Epithelial cell of prostate (primary cell): ENCODE measurements at regions not wholly inside any gene's neighbourhood (a gene's known extent, or its start where the extent isn't known, plus 50 kb on each side); places are given as distances from the start of the nearest gene placed in this dataset.
"Not testable (repeated sequence)": the region's sequence is repeated elsewhere in the genome, so short reads cannot be mapped to it uniquely, and the experiment has no call there.

Experiments
- DNase-seq: peaks from one replicate; pipeline ENCODE4 v3.0.0-alpha.2; 2011; ENCODE audit warnings: low read depth, low spot score
- H3K27ac ChIP-seq: fragments of 450-650 bp; 2 replicates; pipeline ENCODE4 v1.5.1; 2017; ENCODE audit warnings: mild to moderate bottlenecking

DNA sequence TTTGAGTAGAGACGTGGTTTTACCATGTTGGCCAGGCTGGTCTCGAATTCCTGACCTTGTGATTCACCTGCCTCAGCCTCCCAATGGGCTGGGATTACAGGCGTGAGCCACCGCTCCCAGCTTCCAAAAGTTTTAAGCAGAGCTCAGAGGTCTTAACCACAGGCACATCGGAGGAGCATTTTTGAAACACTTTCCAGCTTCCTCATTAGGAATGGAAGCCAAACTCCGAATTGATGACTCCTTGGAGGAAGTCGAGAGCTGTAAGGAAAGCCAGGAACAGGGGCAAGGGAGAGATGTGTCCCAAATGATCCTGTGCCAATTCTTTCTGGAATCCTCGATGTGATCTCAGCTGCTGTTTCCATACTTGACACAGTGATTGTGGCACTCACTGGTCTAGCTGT lies 56.2 kb upstream of the CCZ1B start:
- H3K27ac ChIP-seq, DNase-seq: not testable (repeated sequence)

DNA sequence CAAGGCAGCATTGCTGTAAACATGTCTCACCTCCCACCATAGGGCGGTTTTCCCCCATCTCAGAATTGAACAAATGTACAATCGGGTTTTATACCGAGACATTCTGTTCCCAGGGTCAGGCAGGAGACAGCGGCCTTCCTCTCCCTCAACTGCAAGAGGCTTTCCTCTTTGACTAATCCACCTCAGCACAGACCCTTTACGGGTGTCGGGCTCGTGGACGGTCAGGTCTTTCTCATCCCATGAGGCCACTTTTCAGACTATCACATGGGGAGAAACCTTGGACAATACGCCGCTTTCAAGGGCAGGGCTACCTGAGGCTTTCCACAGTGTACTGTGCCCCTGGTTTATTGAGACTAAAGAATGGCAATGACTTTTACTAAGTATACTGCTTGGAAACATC lies 57.7 kb upstream of the CCZ1B start:
- not testable (repeated sequence) for H3K27ac ChIP-seq

GRCh38 chr7:6886198-6886597 lies 60.1 kb upstream of the CCZ1B start:
- DNase-seq, result no peak
- H3K27ac ChIP-seq, result no peak overlapping the region

More for the DNA sequence above, 57.7 kb upstream of the CCZ1B start:
- not testable (repeated sequence) for DNase-seq

GRCh38 chr7:6888267-6889045 lies 62.4 kb upstream of the CCZ1B start:
- DNase-seq, H3K27ac ChIP-seq: not testable (repeated sequence)

DNA sequence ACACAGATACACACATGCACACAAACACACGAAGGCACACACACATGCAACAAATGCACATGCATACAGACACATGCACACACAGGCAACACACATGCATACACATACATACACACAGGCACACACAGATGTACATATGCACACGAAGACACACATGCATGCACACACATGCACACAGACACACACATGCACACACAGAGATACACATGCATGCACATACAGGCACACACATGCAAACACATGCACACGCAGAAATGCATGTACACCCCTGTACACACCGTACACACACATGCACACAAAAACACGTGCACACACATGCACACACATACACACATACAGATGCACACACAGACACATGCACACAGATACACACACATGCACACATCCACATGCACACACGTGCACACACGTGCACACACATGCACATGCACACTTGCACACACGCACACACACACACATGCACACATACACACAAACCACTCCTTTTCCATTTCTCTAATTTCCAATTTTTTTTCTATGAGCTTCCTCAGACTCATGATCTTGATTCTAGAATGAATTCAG lies 63.3 kb upstream of the CCZ1B start:
- DNase-seq, result no peak

GRCh38 chr7:6902097-6902518 lies 76.0 kb upstream of the CCZ1B start:
- H3K27ac ChIP-seq, DNase-seq: not testable (repeated sequence)

More for the DNA sequence above, 63.3 kb upstream of the CCZ1B start:
- no peak overlapping the region for H3K27ac ChIP-seq

GRCh38 chr7:6903289-6903688 lies 77.2 kb upstream of the CCZ1B start:
- DNase-seq, H3K27ac ChIP-seq: not testable (repeated sequence)

DNA sequence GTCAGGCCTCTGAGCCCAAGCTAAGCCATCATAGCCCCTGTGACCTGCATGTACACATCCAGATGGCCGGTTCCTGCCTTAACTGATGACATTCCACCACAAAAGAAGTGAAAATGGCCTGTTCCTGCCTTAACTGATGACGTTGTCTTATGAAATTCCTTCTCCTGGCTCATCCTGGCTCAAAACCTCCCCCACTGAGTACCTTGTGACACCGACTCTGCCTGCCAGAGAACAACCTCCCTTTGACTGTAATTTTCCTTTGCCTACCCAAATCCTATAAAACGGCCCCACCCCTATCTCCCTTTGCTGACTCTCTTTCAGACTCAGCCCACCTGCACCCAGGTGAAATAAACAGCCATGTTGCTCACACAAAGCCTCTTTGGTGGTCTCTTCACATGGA lies 77.7 kb upstream of the CCZ1B start:
- DNase-seq, H3K27ac ChIP-seq: not testable (repeated sequence)

- no peak overlapping the region for H3K27ac ChIP-seq
- DNase-seq, result no peak
Observed at GRCh38 chr7:6917258-6917657, 91.2 kb upstream of the CCZ1B start.

- DNase-seq, H3K27ac ChIP-seq: not testable (repeated sequence)
Observed at GRCh38 chr7:6919169-6919568, 93.1 kb upstream of the CCZ1B start.

DNA sequence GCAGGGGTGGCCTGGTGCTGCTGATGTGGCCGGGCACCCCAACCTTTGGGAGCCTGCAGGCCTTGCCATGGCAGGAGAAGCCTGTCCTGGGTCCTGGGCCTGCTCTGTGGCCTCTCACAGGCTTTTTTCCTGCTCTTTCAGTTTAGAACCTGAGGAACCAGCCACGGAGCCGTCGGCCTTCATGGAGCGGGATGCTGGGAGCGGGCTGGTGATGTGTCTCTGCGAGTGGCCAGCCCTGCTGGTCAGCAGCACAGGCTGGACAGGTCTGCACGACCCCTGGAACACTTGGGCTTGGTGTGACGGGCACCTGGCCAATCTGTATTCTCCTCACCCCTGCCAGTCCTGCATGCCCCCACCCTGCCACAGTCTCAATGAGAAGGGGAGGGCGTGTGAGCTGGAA lies 98.4 kb upstream of the CCZ1B start:
- H3K27ac ChIP-seq, DNase-seq: not testable (repeated sequence)

DNA sequence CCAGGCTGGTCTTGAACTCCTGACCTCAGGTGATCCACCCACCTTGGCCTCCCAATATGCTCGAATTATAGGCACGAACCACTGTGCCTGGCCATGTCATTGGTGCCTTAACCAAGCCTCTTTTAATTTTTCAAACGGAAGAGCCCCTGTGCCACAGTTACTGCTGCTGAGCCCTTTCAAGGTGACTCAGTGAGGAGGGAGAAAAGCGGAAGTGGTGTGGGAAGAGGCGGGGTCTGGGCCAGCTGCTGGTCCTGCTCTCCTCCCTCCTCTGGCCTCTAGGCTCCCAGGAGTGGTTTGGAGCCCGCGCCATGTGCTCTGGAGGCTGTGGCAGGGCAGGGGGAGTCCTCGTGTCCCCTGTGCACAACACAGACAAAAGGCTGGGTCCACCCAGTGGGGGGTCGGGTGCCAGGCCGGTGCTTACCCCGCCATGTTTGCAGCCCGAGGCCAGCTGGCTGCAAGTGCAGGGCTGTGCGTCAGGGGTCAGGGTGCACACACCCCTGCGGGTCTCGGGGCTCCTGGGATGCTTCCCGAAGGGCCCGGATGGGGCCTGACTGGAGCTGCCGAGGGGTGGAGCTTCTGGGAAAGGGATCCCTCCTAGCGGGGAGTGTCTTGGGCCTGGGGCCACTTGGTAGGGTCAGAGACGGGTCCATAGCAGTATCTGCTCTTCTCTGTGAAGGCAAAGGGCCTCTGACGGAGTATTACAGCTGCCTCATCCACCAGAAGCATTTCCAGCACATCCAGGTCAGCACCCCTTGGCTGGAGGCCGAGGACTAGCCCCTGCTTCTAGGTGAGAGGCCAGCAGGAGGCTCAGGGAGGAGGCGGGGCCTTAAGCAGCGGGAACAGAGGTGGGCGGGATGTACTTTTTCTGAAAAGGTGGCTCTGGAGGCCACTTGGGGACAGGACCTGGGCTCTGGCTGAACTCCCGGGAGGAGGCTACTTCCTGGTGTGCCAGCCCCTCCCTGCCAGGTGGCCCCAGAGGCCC lies 100.4 kb upstream of the CCZ1B start:
- H3K27ac ChIP-seq, DNase-seq: not testable (repeated sequence)

DNA sequence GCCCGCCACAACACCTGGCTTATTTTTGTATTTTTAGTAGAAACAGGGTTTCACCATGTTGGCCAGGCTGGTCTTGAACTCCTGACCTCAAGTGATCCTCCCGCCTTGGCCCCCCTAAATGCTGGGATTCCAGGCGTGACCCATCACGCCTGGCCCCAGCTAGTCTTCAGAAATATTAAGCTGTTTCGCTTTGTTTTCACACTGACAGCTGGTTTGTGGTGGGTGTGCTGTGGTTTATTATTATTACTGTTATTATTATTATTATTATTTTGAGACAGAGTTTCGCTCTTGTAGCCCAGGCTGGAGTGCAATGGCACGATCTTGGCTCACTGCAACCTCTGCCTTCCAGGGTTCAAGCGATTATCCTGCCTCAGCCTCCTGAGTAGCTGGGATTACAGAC lies 101.6 kb upstream of the CCZ1B start:
- H3K27ac ChIP-seq, DNase-seq: not testable (repeated sequence)

- H3K27ac ChIP-seq, DNase-seq: not testable (repeated sequence)
Observed at GRCh38 chr7:6929588-6929987, 103.5 kb upstream of the CCZ1B start.

DNA sequence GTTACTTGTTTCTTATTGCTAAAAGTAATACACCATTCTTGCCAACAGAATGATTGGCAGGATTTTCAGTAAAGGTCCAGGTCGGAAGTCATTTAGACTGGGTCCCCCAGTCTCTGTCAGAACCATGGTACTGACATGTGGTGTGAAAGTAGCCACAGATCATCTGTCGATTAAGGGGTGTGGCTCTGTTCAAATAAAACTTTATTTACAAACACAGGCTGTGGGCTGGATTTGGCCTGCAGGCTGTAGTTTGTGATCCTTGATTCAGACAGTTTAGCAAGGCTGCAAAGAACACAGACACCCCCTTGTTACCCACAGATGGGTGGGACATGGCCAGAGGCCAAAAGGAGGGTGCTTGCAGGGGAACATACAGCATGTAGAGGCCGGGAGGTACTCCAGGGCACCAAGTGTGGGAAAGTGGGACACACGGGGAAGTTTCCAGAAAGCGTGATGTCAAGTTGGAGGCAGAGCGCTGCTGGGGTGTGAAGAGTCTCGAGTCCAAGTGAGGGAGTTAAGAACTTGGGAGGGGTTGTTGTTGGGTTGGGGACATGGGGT lies 104.1 kb upstream of the CCZ1B start:
- not testable (repeated sequence) for H3K27ac ChIP-seq, DNase-seq

- not testable (repeated sequence) for DNase-seq, H3K27ac ChIP-seq
Observed at GRCh38 chr7:6930787-6931186, 104.7 kb upstream of the CCZ1B start.

DNA sequence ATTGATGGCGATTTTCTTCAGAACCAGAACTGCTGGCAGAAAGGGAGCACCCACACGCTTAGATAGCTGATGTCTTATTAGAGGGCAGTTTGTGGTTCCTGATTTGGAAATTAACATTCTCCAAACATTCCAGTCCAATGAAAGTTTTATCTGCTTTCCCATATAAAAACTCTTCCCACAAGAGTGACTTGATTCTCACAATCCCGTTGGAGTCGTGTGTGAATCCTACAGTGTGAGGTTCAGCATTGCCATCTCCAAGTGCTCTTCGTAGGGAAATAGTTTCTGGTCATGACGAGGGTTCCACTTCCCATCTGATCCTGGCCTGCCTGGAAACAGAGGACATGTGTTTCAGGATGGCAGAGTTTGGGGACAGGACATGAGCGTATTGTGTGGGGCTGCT lies 105.4 kb upstream of the CCZ1B start:
- not testable (repeated sequence) for DNase-seq

DNA sequence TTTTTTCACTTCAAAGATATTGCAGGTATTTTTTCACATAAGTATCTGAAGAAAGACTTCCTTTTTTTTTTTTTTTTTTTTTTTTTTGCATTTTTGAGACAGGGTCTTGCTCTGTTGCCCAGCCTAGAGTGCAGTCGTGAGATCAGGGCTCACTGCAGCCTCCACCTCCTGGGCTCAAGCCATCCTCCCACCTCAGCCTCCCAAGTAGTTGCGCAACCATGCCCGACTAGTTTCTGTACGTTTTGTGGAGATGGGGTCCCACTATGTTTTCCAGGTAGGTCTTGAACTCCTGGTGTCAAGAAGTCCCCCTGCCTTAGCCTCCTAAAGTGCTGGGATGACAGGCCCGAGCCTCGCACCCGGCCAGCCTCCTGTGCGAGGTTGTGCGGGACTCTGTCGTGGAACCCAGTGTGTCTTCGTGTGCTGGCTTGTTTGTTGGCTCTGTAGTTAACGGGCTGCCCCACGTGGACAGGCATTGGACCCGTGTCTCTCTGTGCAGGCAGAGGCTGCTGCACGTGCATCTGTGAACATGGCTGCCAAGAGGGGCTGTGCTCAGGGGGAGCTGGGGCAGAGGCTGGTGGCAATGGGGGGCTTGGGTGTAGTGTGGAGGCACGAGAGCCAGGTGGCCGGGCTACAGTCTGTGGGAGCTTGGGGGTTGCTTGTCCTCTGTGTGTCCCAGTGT lies 108.0 kb upstream of the CCZ1B start:
- not testable (repeated sequence) for DNase-seq, H3K27ac ChIP-seq

More for the DNA sequence above, 105.4 kb upstream of the CCZ1B start:
- H3K27ac ChIP-seq, result not testable (repeated sequence)

GRCh38 chr7:6934981-6935380 lies 108.9 kb upstream of the CCZ1B start:
- DNase-seq, result no peak
- no peak overlapping the region for H3K27ac ChIP-seq

GRCh38 chr7:6936626-6937025 lies 110.6 kb upstream of the CCZ1B start:
- DNase-seq, H3K27ac ChIP-seq: not testable (repeated sequence)
